NCI-H2029 (cell line): ENCODE measurements at regions not wholly inside any gene's neighbourhood (a gene's known extent, or its start where the extent isn't known, plus 50 kb on each side); places are given as distances from the start of the nearest gene placed in this dataset.
"Not testable (repeated sequence)": the region's sequence is repeated elsewhere in the genome, so short reads cannot be mapped to it uniquely, and the experiment has no call there.

Experiments
- DNase-seq: peaks from one replicate; lab custom pipeline; 2025; lab: John Stamatoyannopoulos, UW

DNA sequence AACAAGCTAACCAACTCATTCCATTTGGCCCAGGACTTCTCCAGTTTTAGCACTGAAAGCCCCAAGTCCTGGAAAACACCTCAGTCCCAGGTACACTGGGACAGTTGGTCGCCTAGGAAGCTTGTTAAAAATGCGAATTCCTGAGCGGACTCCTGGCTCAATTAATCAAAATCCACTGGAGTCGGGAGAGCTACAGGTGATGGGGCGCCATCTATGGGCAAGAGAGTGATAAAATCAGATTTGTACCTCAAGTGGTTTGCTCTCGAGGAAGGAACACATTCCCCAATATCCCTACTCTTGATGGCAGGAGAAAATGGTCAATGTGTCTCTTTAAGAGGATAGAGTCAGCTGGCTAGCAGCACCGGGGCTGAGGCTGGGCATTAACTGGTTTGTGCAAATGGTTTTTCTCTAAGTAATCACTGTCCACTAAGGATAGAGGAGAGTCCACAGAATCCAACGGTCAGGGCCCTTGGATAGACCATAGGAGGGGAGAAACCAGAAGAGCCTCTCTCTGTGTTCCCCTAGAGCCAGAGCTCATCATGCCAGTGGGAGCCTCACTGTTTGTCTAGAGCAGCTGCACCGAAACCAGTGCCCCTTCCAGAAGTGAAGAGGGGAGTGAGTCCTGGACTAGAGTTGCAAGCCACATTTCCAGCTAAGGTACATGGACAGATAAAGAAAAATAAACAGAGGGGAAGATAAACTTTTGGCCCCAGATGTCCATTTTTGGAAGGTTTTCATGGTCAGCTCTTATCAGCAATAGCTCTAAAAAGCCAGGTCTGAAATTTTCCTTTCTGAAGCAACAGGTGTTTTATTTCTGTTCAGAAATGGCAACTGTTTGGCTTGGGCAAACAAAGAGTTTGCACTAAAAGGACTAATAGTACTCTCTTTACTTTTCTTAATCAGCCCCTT is 148.5 kb downstream of the TENT5C start:
- DNase-seq = peak; percentile 51

DNA sequence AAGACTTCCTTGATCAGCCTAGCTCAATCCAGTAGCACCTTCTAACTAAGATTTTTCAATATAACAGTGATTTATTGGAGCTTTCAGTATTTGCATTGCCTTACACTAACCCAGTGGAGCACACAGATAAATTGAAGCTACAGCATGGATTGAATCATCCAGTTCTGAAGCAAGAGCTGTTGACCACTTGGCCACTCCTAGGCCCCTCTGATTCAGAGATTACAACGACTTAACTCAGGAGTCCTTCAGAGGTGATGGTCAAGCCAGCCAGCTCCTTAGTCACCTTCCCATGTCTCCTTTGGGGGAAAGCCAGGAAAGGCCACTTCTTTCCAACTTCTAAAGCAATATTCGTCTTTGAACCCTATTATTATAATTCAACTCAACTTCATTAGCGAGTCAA is 151.8 kb downstream of the TENT5C start:
- no peak for DNase-seq

GRCh38 chr1:117758444-117759316 is 152.8 kb downstream of the TENT5C start:
- DNase-seq = peak; percentile 80

- no peak for DNase-seq
These were observed 153.7 kb downstream of the TENT5C start for GRCh38 chr1:117759535-117759934.

DNA sequence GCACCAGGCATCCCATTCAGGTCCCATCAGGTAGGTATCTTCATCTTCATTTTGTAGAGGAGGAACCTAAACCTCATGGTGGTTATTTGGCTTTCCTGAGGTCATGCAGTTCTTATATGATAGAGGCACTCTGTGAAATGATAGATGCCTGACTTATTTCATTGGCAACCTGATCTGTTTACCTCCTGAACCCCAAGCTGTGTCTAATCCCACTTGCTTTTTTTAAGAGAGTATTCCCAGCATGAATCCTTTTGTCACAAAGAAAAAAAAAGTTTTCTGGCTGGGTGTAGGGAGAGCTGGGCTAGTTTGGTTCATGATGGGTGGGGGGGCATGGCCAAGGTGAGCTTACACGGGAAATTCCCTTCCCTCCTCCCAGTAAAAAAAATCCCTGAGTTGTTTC is 154.2 kb downstream of the TENT5C start:
- DNase-seq = no peak

- DNase-seq = no peak
These were observed 154.6 kb downstream of the TENT5C start for GRCh38 chr1:117760485-117760884.

DNA sequence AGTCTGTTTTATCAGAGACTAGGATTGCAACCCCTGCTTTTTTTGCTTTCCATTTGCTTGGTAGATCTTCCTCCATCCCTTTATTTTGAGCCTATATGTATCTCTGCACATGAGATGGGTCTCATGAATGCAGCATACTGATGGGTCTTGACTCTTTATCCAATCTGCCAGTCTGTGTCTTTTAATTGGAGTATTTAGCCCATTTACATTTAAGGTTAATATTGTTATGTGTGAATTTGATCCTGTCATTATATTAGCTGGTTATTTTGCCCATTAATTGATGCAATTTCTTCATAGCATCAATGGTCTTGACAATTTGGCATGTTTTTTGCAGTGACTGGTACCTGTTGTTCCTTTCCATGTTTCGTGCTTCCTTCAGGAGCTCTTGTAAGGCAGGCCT is 161.7 kb downstream of the GDAP2 start:
- not testable (repeated sequence) for DNase-seq

DNA sequence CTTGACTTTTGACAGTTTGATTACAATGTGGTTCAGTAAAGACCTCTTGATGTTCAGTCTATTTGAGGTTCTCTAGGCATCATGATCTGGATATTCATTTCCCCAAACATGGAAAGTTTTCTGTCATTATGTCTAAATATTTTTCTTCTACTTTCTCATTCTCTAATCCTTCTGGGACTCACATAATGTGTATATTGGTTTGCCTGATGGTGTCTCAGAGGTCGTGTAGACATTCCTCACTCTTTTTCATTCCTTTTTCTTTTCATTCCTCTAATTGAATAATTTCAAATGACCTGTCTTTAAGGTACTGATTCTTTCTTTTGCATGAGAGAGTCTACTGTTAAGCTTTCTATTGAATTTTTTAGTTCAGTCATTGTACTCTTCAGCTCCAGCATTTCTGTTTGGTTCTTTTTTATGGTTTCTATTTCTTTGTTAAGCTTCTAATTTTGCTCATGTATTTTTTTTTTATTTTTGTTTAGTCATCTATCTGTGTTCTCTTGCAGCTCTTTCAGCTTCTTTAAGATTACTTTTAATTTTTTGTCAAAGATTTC is 158.4 kb downstream of the GDAP2 start:
- no peak for DNase-seq

GRCh38 chr1:117779364-117779763 is 150.1 kb downstream of the GDAP2 start:
- DNase-seq = no peak

- no peak for DNase-seq
These were observed 148.5 kb downstream of the GDAP2 start for GRCh38 chr1:117780687-117781475.

DNA sequence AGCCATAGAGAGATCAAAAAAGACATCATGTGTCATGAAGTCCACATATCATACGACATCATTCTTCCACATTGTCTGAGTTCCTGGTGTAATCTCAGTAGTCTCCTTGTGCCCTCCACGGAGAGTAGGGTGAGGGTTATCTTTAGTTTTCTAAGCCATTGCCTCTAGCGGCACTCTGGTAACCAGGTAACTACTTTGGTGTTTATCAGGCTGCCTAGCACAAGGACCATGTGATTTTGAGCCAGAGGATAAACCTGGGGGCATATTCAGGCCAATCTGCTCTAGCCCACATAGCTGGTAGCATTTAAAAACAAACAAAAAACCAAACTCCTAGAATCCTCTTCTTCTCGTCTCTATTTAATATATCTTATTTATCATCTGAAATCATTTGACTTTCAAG is 147.4 kb downstream of the GDAP2 start:
- no peak for DNase-seq

- DNase-seq = no peak
These were observed 145.6 kb downstream of the GDAP2 start for GRCh38 chr1:117783606-117784396.

GRCh38 chr1:117788014-117788413 is 141.4 kb downstream of the GDAP2 start:
- DNase-seq = no peak

DNA sequence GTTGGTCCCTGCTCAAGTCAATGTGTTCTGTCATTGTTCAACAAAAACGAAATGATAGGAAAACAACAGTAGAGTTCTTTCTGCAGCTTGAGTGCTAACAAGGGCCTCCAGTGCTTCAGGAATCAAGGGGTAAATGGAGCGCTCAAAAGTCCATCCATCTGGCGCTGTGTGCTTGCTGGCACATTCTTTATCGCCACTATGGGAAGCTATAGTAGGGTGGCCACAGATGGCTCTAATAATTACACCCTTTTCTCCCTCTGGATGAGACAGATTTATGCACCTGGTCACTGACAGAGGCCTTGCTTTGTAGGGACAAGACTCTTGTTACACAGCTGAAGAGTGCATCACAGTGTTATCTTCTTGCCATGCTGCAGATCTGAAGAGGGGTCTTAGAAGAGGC is 136.0 kb downstream of the GDAP2 start:
- DNase-seq = no peak

DNA sequence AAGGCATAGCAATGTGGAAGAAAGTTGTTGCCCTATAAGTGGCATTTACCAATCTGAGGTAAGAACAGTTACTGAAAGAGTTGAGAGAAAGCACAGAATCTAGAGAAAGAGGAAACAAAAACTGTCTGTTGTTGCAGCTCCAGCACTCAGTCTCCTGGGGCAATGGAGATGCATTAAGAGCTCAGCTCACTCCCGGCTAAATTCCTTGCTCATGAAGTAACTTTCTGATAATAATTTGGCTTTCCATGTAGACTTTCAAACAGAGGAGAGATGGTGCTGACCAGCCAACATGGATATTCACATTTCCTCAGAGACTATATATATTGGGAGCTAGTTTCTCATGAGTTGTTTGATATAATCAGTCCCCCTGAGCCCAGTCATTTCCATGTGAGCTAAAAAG is 135.3 kb downstream of the GDAP2 start:
- DNase-seq = no peak

DNA sequence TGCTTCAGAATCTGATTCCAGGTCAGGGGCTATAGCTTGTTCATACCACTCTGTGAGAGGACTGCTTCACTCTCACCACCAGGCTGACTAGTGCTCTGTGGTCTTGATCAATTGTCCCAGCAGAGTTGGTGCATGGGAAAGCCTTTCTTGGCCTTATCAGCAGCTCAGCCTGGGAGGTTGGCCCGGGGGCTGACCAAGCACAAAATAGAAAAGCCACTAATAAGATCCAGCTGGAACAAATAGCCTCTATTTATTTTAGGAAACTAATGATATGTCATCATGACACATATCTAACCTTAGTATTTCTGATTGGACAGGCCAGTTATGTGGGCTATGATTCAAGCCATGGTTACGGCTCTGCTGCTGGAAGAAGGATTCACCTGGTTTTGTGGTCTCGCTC is 134.2 kb downstream of the GDAP2 start:
- no peak for DNase-seq

DNA sequence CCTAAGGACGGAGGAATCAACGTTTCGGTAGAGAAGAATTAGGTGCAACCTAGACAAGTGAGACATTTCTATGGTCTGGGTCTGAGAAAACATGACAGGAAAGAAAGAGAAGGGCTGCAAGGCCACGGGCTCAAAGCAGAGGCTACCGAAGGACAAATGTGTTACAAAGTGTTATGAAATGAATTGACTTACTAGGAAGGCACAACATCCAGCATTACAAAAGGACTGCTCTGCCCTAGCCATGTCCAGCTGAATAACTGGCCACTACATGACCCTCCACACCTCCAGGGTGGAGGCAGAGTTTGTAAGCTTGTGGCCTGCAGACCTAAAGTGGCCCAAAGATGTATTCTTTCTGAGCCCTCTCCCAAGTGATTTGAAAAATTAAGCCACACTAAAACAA is 133.6 kb downstream of the GDAP2 start:
- no peak for DNase-seq

DNA sequence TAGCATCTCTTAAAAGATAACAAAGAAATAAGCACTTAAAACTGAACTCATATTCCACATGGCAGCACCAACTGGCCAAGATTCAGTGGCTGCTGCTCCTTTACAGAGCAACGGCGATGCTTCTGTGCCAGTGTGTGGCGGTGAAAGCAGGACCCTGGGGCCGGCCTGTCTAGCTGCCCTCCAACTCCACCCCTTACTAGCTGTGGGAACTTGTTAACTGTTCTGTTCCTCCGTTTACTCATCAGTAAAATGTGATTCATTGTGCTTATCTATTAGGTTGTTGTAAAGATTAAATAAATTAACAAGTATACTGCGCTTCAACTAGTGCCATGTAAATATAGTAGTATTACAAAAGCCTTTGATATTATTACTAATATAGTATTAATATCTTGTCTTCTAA is 133.2 kb downstream of the GDAP2 start:
- no peak for DNase-seq

DNA sequence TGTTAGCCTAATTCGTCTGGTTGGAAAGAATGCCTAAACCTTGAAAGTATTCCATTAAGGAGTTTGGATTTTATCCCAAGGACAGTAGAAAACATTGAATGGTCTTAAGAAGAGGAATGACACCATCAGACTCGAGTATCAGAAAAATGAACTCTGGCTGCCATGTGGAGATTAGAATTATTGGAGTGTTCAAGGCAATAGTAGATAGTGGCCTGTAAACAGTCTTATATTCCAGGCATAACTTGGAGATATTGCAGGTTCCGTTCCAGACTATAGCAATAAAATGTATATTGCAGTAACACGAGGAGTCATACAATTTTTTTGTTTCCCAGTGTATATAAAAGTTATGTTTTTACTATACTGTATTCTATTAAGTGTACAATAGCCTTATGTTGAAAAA is 130.9 kb downstream of the GDAP2 start:
- DNase-seq = no peak

DNA sequence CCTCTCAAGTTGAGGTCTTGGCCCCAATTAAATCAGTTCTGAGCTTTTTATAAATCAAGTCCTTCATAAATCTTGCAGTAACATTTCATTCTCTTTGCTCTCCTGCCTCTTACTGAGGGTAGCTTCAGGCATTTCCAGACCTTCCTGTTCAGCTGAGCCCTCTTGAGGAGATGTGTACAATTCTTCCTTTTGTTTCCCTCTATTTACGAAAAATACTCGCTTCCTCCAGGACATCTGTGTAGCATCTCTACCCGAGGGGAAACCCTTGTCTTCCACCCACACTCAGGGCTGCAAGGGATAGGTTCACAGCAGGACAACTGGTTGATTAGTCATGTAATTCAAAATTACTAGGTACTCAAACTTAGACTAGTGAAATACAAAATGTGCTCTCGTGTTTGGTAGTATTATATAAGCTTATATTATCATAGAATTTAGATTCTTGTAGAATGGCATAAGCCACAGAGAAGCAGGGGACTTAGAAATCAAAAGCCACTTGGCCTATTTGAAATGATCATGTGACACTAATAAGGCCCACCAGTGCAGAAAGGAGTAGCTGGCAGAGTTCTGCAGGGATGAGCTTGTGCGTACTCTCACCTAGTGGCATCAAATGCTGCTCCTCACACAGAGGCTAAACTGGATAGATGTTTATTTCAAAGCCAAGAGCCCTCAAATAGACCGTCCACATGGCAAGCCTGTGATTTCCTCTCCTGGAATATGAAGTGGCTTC is 126.7 kb downstream of the GDAP2 start:
- DNase-seq = no peak
